Loucy (cell line): ENCODE measurements at regions not wholly inside any gene's neighbourhood (a gene's known extent, or its start where the extent isn't known, plus 50 kb on each side); places are given as distances from the start of the nearest gene placed in this dataset.

ENCODE experiments used
- EZH2phosphoT487 ChIP-seq: fragments of 200-600 bp; IDR thresholded peaks from 2 replicates; pipeline ENCODE4 v1.6.1; 2018; ENCODE audit warnings: antibody characterized with exemption, mild to moderate bottlenecking, moderate library complexity, borderline replicate concordance
- TF ChIP-seq, protein P1 (sequence below): fragments of 200-600 bp; sonication (generic); conservative IDR thresholded peaks from 2 replicates; pipeline ENCODE4 v1.5.1; 2014; ENCODE audit warnings: mild to moderate bottlenecking, antibody characterized with exemption, low read length

GRCh38 chr11:130721736-130722135, 194.5 kb downstream of the SNX19 start:
- TF ChIP-seq, protein P1, sequence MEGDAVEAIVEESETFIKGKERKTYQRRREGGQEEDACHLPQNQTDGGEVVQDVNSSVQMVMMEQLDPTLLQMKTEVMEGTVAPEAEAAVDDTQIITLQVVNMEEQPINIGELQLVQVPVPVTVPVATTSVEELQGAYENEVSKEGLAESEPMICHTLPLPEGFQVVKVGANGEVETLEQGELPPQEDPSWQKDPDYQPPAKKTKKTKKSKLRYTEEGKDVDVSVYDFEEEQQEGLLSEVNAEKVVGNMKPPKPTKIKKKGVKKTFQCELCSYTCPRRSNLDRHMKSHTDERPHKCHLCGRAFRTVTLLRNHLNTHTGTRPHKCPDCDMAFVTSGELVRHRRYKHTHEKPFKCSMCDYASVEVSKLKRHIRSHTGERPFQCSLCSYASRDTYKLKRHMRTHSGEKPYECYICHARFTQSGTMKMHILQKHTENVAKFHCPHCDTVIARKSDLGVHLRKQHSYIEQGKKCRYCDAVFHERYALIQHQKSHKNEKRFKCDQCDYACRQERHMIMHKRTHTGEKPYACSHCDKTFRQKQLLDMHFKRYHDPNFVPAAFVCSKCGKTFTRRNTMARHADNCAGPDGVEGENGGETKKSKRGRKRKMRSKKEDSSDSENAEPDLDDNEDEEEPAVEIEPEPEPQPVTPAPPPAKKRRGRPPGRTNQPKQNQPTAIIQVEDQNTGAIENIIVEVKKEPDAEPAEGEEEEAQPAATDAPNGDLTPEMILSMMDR: no peak
- TF ChIP-seq EZH2phosphoT487: no peak
